ENCODE measurements at regions not wholly inside any gene's neighbourhood (a gene's known extent, or its start where the extent isn't known, plus 50 kb on each side); places are given as distances from the start of the nearest gene placed in this dataset.

- TF ChIP-seq CTCF (conservative IDR thresholded peaks at IDR 0.05; ENCODE audit: low read depth, low read length) = no peak
- no peak overlapping the region for H3K4me3 ChIP-seq (ENCODE audit: low read depth, low read length)
- no peak for DNase-seq (ENCODE audit: low read depth)
These were observed 457.9 kb upstream of the SLIT2 start for GRCh38 chr4:19793831-19794230.

GRCh38 chr4:19791422-19792123 lies 460.1 kb upstream of the SLIT2 start:
- peak; percentile 42 for TF ChIP-seq CTCF (conservative IDR thresholded peaks at IDR 0.05; ENCODE audit: low read depth, low read length)
- H3K4me3 ChIP-seq (ENCODE audit: low read depth, low read length) = no peak overlapping the region
- no peak for DNase-seq (ENCODE audit: low read depth)

GRCh38 chr4:19786616-19787015 lies 465.1 kb upstream of the SLIT2 start:
- no peak for TF ChIP-seq CTCF (conservative IDR thresholded peaks at IDR 0.05; ENCODE audit: low read depth, low read length)
- H3K4me3 ChIP-seq (ENCODE audit: low read depth, low read length) = no peak overlapping the region
- DNase-seq (ENCODE audit: low read depth) = no peak

- TF ChIP-seq CTCF (conservative IDR thresholded peaks at IDR 0.05; ENCODE audit: low read depth, low read length) = no peak
- DNase-seq (ENCODE audit: low read depth) = no peak
- no peak overlapping the region for H3K4me3 ChIP-seq (ENCODE audit: low read depth, low read length)
These were observed 468.0 kb upstream of the SLIT2 start for GRCh38 chr4:19783667-19784223.

- no peak for TF ChIP-seq CTCF (conservative IDR thresholded peaks at IDR 0.05; ENCODE audit: low read depth, low read length)
- no peak overlapping the region for H3K4me3 ChIP-seq (ENCODE audit: low read depth, low read length)
- peak; percentile 53 for DNase-seq (ENCODE audit: low read depth)
These were observed 470.8 kb upstream of the SLIT2 start for GRCh38 chr4:19780871-19781270.

- DNase-seq (ENCODE audit: low read depth) = no peak
- TF ChIP-seq CTCF (conservative IDR thresholded peaks at IDR 0.05; ENCODE audit: low read depth, low read length) = no peak
- H3K4me3 ChIP-seq (ENCODE audit: low read depth, low read length) = no peak overlapping the region
These were observed 474.8 kb upstream of the SLIT2 start for GRCh38 chr4:19776929-19777328.

- no peak overlapping the region for H3K4me3 ChIP-seq (ENCODE audit: low read depth, low read length)
- DNase-seq (ENCODE audit: low read depth) = peak; percentile 98
- TF ChIP-seq CTCF (conservative IDR thresholded peaks at IDR 0.05; ENCODE audit: low read depth, low read length) = no peak
These were observed 475.7 kb upstream of the SLIT2 start for GRCh38 chr4:19776021-19776459.
